A673 (cell line): ENCODE measurements at regions not wholly inside any gene's neighbourhood (a gene's known extent, or its start where the extent isn't known, plus 50 kb on each side); places are given as distances from the start of the nearest gene placed in this dataset.

Experiments
- BruUV-seq: library from RNA; stranded (reverse); fragments of 400-500 nt; replicated peaks from 2 replicates; lab custom pipeline; 2021; lab: Mats Ljungman, UMichigan
- CTCF ChIA-PET: fragments of 300-600 bp; sonication (Branson Sonifier 250); formaldehyde crosslinking; loops from one replicate; lab custom pipeline; 2022; ENCODE audit warnings: antibody characterized with exemption; lab: Charles Lee
- POLR2A ChIA-PET: fragments of 300-600 bp; sonication (Branson Sonifier 250); formaldehyde crosslinking; loops from one replicate; lab custom pipeline; 2022; ENCODE audit warnings: antibody characterized with exemption; ENCODE audit not compliant: low non-redundant PET; lab: Charles Lee
- DNase-seq: peaks from one replicate; pipeline ENCODE4 v3.0.0-alpha.2; 2015; ENCODE audit warnings: low spot score
- H3K27ac ChIP-seq: fragments of 200-600 bp; sonication (generic); 2 replicates; pipeline ENCODE4 v1.5.1; 2016; ENCODE audit warnings: mixed run types, low read depth, mild to moderate bottlenecking, mixed read lengths, antibody characterized with exemption, low read length; ENCODE audit not compliant: poor library complexity, severe bottlenecking
- H3K27me3 ChIP-seq: fragments of 200-600 bp; sonication (generic); replicated peaks from 2 replicates; pipeline ENCODE4 v1.6.1; 2017; ENCODE audit warnings: mixed run types, low read depth, mild to moderate bottlenecking, mixed read lengths, antibody characterized with exemption, low read length; ENCODE audit not compliant: insufficient read depth, poor library complexity
- H3K36me3 ChIP-seq: fragments of 200-600 bp; sonication (generic); 2 replicates; pipeline ENCODE4 v1.6.1; 2016; ENCODE audit warnings: mixed run types, mild to moderate bottlenecking, mixed read lengths, antibody characterized with exemption, low read length; ENCODE audit not compliant: insufficient read depth, poor library complexity, severe bottlenecking
- H3K4me1 ChIP-seq: fragments of 200-600 bp; sonication (generic); 2 replicates; pipeline ENCODE4 v1.6.1; 2017; ENCODE audit warnings: mixed run types, mild to moderate bottlenecking, mixed read lengths, antibody characterized with exemption, low read length; ENCODE audit not compliant: insufficient read depth, poor library complexity, severe bottlenecking
- H3K4me3 ChIP-seq: fragments of 200-600 bp; sonication (generic); 2 replicates; pipeline ENCODE4 v1.5.1; 2016; ENCODE audit warnings: low read depth, mixed run types, mild to moderate bottlenecking, mixed read lengths, low read length; ENCODE audit not compliant: poor library complexity, severe bottlenecking
- H3K9me3 ChIP-seq: fragments of 200-600 bp; sonication (generic); 2 replicates; pipeline ENCODE4 v1.6.1; 2016; ENCODE audit warnings: mixed run types, low read depth, mild to moderate bottlenecking, mixed read lengths, antibody characterized with exemption, low read length; ENCODE audit not compliant: poor library complexity, severe bottlenecking
- CTCF ChIP-seq: fragments of 300-800, 200-600 bp; sonication (generic); conservative IDR thresholded peaks from 2 replicates; pipeline ENCODE4 v1.5.1; 2017; ENCODE audit warnings: low read depth, mild to moderate bottlenecking, antibody characterized with exemption, low read length, moderate library complexity, mixed read lengths
- EZH2 ChIP-seq: fragments of 200-600 bp; sonication (generic); IDR thresholded peaks from 2 replicates; pipeline ENCODE4 v1.6.1; 2017; ENCODE audit warnings: borderline replicate concordance, low read depth, mild to moderate bottlenecking, mixed read lengths, antibody characterized with exemption, low read length; ENCODE audit not compliant: poor library complexity, severe bottlenecking
- intact Hi-C: fragments of 100-400 bp; cut with micrococcal nuclease; formaldehyde crosslinking; loops from one replicate; pipeline ENCODE4 v1.10.0; 2022; ENCODE audit not compliant: unreplicated experiment

DNA sequence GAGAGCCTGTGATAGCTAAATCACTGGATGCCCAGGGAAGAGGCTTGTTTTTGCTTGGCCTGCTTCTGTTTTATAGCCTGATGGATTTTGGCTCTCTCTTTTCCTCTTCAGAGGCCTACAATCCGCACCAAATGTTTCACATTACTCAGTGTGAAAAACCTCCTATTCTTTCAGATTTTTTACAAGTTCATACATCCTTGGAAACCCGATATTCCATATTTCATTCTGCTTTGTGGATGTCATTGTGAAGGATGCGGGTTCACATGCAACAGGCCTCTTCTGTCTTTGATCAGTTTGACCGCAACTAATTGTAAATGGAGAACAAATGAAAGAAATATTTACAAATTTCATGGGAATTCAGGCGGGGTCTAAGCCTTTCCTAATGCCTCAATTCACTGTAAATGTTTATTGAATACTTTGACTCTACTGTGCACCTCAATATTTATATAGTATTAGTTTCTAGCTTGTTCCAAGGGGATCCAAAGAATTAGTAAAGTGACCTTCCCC is 269.9 kb downstream of the DMRT2 start:
- Histone ChIP-seq H3K9me3 (no peaks in the 10 kb centered on the region), H3K27ac (no peak overlapping the region), H3K4me1 (no peaks in the 10 kb centered on the region), H3K27me3 (peaks cover 12% of the 10 kb centered on the region), H3K36me3 (no peaks in the 10 kb centered on the region), H3K4me3 (no peak overlapping the region)
- intact Hi-C loops: no loop called here
- TF ChIP-seq EZH2 (no peak), CTCF (no peak)
- ChIA-PET CTCF (no interaction called here), POLR2A (no interaction called here)
- BruUV-seq: no TSS peak
- DNase-seq: no peak

DNA sequence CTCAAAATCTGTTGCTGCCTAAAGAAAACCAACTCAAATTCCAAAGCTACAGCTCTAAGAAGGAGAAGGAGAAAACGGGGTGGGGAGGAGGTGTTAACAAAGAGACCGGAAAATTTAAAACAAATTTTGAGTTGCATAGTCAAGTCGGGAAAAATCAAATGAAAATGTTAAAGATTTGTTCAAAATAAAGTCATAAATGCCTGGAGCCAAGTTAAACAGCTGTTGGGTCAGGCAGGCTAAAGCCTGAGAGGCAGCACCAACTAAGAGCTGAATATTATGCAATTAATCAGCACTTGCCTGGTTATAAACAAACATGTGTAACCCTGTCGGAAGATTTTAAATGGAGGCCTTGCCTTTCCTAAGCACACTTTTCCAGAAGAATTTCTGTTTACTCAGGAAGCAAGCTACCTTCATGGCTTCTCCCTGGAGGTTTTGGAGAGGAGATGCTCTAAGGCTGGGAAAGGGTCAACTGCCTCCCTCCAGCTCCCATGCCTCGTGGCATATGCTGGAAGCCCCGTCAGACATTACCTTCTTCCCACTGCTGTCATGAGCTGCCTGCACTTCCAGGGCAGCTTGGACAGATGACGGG is 270.5 kb downstream of the DMRT2 start:
- Histone ChIP-seq H3K27me3 (peaks cover 12% of the 10 kb centered on the region), H3K9me3 (no peaks in the 10 kb centered on the region), H3K4me1 (no peaks in the 10 kb centered on the region), H3K36me3 (no peaks in the 10 kb centered on the region), H3K4me3 (no peak overlapping the region), H3K27ac (no peak overlapping the region)
- no peak for TF ChIP-seq EZH2
- TF ChIP-seq CTCF: no peak
- BruUV-seq: no TSS peak
- no peak for DNase-seq
- CTCF ChIA-PET: no interaction called here
- POLR2A ChIA-PET: no interaction called here
- intact Hi-C loops: no loop called here

- ChIA-PET CTCF (no interaction called here), POLR2A (no interaction called here)
- Histone ChIP-seq H3K9me3 (no peaks in the 10 kb centered on the region), H3K4me1 (no peaks in the 10 kb centered on the region), H3K27me3 (no peaks in the 10 kb centered on the region), H3K27ac (no peak overlapping the region), H3K4me3 (no peak overlapping the region), H3K36me3 (no peaks in the 10 kb centered on the region)
- no peak for TF ChIP-seq EZH2
- TF ChIP-seq CTCF: no peak
- intact Hi-C loops: no loop called here
- BruUV-seq: no TSS peak
- no peak for DNase-seq
Measured at GRCh38 chr9:1327467-1327866, 277.3 kb downstream of the DMRT2 start.
